ENCODE measurements at regions not wholly inside any gene's neighbourhood (a gene's known extent, or its start where the extent isn't known, plus 50 kb on each side); places are given as distances from the start of the nearest gene placed in this dataset.

DNA sequence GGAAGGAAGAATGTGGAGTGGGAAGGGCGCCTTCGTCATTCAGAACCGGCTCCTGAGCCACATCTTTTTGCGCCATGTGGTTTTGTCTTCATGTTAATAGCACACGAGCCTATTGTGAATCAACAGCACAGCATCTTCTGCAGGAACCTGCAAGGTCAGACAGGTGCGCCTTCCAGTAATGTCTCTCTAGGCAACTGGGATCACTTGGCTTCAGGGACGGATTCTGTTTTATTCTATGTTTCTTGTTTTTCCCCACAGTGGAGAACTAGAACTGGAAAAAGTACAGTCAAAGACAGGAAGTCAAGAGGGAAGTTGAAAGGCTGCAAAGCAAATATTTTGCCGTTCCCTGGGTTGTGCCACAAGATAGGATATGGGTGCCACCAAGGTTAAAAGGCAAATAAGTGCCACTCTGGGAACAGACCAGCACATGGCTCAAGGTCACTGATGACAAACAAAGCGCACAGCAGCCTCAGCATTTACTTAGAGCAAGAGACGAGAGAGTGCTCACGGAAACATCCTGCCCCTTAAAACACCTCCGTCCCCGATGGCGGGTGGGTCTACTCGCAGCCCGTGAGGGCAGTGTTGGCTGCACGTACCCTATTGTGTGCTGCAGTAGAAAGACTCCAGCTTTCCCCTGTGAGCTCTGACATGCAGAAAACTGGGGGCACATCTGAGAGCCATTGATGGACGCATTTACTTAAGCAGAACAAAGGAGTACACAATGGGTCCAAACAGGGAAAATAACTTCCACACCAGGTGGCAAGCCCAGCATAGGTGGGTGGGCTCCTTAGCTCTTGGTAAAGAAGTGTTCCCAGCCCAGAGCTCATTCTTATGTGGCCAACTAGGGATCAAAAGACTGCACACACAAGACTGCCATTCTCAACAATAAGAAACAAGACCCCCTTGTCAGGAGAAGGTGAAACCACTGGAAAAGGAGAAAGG is 107.2 kb upstream of the PARD3B start:
- no peaks in the 10 kb centered on the region for H3K36me3 Mint-ChIP-seq (ENCODE audit: insufficient read depth, unreplicated experiment)
- CTCF ChIA-PET, result no interaction called here
- no peaks in the 10 kb centered on the region for H3K4me1 Mint-ChIP-seq (ENCODE audit: low read depth, unreplicated experiment)
- DNase-seq, result no peak
- no TSS peak for BruUV-seq (replicated peaks)
- TF ChIP-seq, protein P1, sequence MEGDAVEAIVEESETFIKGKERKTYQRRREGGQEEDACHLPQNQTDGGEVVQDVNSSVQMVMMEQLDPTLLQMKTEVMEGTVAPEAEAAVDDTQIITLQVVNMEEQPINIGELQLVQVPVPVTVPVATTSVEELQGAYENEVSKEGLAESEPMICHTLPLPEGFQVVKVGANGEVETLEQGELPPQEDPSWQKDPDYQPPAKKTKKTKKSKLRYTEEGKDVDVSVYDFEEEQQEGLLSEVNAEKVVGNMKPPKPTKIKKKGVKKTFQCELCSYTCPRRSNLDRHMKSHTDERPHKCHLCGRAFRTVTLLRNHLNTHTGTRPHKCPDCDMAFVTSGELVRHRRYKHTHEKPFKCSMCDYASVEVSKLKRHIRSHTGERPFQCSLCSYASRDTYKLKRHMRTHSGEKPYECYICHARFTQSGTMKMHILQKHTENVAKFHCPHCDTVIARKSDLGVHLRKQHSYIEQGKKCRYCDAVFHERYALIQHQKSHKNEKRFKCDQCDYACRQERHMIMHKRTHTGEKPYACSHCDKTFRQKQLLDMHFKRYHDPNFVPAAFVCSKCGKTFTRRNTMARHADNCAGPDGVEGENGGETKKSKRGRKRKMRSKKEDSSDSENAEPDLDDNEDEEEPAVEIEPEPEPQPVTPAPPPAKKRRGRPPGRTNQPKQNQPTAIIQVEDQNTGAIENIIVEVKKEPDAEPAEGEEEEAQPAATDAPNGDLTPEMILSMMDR (IDR thresholded peaks at IDR 0.05; ENCODE audit: unreplicated experiment), result no peak
- H3K27me3 Mint-ChIP-seq (ENCODE audit: unreplicated experiment), result peaks cover 8% of the 10 kb centered on the region
- no peak overlapping the region for H3K4me3 Mint-ChIP-seq (ENCODE audit: low read depth, unreplicated experiment)
- no peaks in the 10 kb centered on the region for H3K9me3 Mint-ChIP-seq (ENCODE audit: low read depth, unreplicated experiment)
- no peak overlapping the region for H3K27ac Mint-ChIP-seq (ENCODE audit: unreplicated experiment)
- intact Hi-C loops (cut with micrococcal nuclease; ENCODE audit: unreplicated experiment), result no loop called here

GRCh38 chr2:204441316-204441715 is 104.0 kb upstream of the PARD3B start:
- DNase-seq, result no peak
- H3K9me3 Mint-ChIP-seq (ENCODE audit: low read depth, unreplicated experiment), result peaks cover 4% of the 10 kb centered on the region
- no peaks in the 10 kb centered on the region for H3K36me3 Mint-ChIP-seq (ENCODE audit: insufficient read depth, unreplicated experiment)
- intact Hi-C loops (cut with micrococcal nuclease; ENCODE audit: unreplicated experiment), result no loop called here
- no peak overlapping the region for H3K4me3 Mint-ChIP-seq (ENCODE audit: low read depth, unreplicated experiment)
- TF ChIP-seq, protein P1 (IDR thresholded peaks at IDR 0.05; ENCODE audit: unreplicated experiment), result no peak
- no peaks in the 10 kb centered on the region for H3K4me1 Mint-ChIP-seq (ENCODE audit: low read depth, unreplicated experiment)
- H3K27me3 Mint-ChIP-seq (ENCODE audit: unreplicated experiment), result peaks cover 15% of the 10 kb centered on the region
- CTCF ChIA-PET, result no interaction called here
- no peak overlapping the region for H3K27ac Mint-ChIP-seq (ENCODE audit: unreplicated experiment)
- BruUV-seq (replicated peaks), result no TSS peak

GRCh38 chr2:204445149-204445548 is 100.1 kb upstream of the PARD3B start:
- H3K27ac Mint-ChIP-seq (ENCODE audit: unreplicated experiment), result no peak overlapping the region
- H3K27me3 Mint-ChIP-seq (ENCODE audit: unreplicated experiment), result peaks cover 15% of the 10 kb centered on the region
- no peak overlapping the region for H3K4me3 Mint-ChIP-seq (ENCODE audit: low read depth, unreplicated experiment)
- intact Hi-C loops (cut with micrococcal nuclease; ENCODE audit: unreplicated experiment), result no loop called here
- H3K4me1 Mint-ChIP-seq (ENCODE audit: low read depth, unreplicated experiment), result no peaks in the 10 kb centered on the region
- BruUV-seq (replicated peaks), result no TSS peak
- H3K9me3 Mint-ChIP-seq (ENCODE audit: low read depth, unreplicated experiment), result peaks cover 4% of the 10 kb centered on the region
- TF ChIP-seq, protein P1 (IDR thresholded peaks at IDR 0.05; ENCODE audit: unreplicated experiment), result no peak
- CTCF ChIA-PET, result no interaction called here
- no peak for DNase-seq
- no peaks in the 10 kb centered on the region for H3K36me3 Mint-ChIP-seq (ENCODE audit: insufficient read depth, unreplicated experiment)

DNA sequence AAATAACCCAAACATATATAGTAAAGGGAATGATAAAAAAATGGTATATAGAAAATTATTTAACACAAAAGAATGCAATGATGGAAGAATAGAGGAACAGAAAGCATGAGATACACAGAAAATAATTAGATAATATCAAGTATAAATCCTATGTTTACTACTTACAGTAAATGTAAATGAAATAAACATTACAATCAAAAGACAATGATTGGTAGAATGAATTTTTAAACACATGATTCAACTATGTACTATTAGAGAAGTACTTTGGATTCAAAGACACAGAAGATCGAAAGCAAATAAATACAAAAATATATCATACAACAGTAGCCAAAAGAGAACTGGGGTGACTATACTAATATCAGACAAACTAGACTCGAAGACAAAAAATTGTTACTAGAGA is 97.6 kb upstream of the PARD3B start:
- Mint-ChIP-seq H3K9me3 (ENCODE audit: low read depth, unreplicated experiment) (peaks cover 4% of the 10 kb centered on the region), H3K36me3 (ENCODE audit: insufficient read depth, unreplicated experiment) (no peaks in the 10 kb centered on the region), H3K27me3 (ENCODE audit: unreplicated experiment) (peaks cover 11% of the 10 kb centered on the region), H3K27ac (ENCODE audit: unreplicated experiment) (no peak overlapping the region), H3K4me1 (ENCODE audit: low read depth, unreplicated experiment) (peaks cover 9% of the 10 kb centered on the region), H3K4me3 (ENCODE audit: low read depth, unreplicated experiment) (no peak overlapping the region)
- BruUV-seq (replicated peaks), result no TSS peak
- TF ChIP-seq, protein P1 (IDR thresholded peaks at IDR 0.05; ENCODE audit: unreplicated experiment), result no peak
- CTCF ChIA-PET, result no interaction called here
- no peak for DNase-seq
- intact Hi-C loops (cut with micrococcal nuclease; ENCODE audit: unreplicated experiment), result no loop called here
